Chondrocyte (in vitro differentiated cells): ENCODE measurements at regions not wholly inside any gene's neighbourhood (a gene's known extent, or its start where the extent isn't known, plus 50 kb on each side); places are given as distances from the start of the nearest gene placed in this dataset.

ENCODE experiments used
- DNase-seq: peaks from one replicate; pipeline ENCODE4 v3.0.0; 2021; ENCODE audit warnings: mixed read lengths, low spot score
- H3K27ac Mint-ChIP-seq: one replicate; pipeline ENCODE4 v1.8.0; 2021; ENCODE audit warnings: mild to moderate bottlenecking, moderate library complexity, mixed read lengths; ENCODE audit not compliant: unreplicated experiment
- H3K27me3 Mint-ChIP-seq: 2 replicates; pipeline ENCODE4 v1.8.0; 2021; ENCODE audit warnings: low read depth, mixed read lengths
- H3K36me3 Mint-ChIP-seq: 2 replicates; pipeline ENCODE4 v1.8.0; 2021; ENCODE audit warnings: low read depth, mixed read lengths
- H3K4me1 Mint-ChIP-seq: 2 replicates; pipeline ENCODE4 v1.8.0; 2021; ENCODE audit warnings: low read depth, mild to moderate bottlenecking, mixed read lengths
- H3K4me3 Mint-ChIP-seq: one replicate; pipeline ENCODE4 v1.8.0; 2021; ENCODE audit warnings: mild to moderate bottlenecking, moderate library complexity, mixed read lengths; ENCODE audit not compliant: unreplicated experiment
- H3K9me3 Mint-ChIP-seq: 2 replicates; pipeline ENCODE4 v1.8.0; 2021; ENCODE audit warnings: low read depth, mixed read lengths
- CTCF ChIP-seq: fragments of 200-600 bp; sonication (generic); IDR thresholded peaks from 2 replicates; pipeline ENCODE4 v1.5.0; 2021; ENCODE audit warnings: antibody characterized with exemption, mild to moderate bottlenecking, moderate library complexity

- Mint-ChIP-seq H3K27me3 (peaks cover 6% of the 10 kb centered on the region), H3K36me3 (no peaks in the 10 kb centered on the region), H3K27ac (no peak overlapping the region), H3K4me3 (no peak overlapping the region), H3K4me1 (no peaks in the 10 kb centered on the region), H3K9me3 (peaks cover 5% of the 10 kb centered on the region)
- TF ChIP-seq CTCF: no peak
- DNase-seq: no peak
Observed at GRCh38 chr10:8192301-8192700, 137.8 kb downstream of the GATA3 start.

- no peak for TF ChIP-seq CTCF
- Mint-ChIP-seq H3K27me3 (peaks cover 6% of the 10 kb centered on the region), H3K36me3 (no peaks in the 10 kb centered on the region), H3K4me1 (no peaks in the 10 kb centered on the region), H3K4me3 (no peak overlapping the region), H3K27ac (no peak overlapping the region), H3K9me3 (peaks cover 5% of the 10 kb centered on the region)
- DNase-seq: no peak
Observed at GRCh38 chr10:8193546-8193945, 139.1 kb downstream of the GATA3 start.

- H3K27me3 Mint-ChIP-seq: peaks cover 4% of the 10 kb centered on the region
- no peak for TF ChIP-seq CTCF
- no peaks in the 10 kb centered on the region for H3K36me3 Mint-ChIP-seq
- H3K4me3 Mint-ChIP-seq: no peak overlapping the region
- peaks cover 2% of the 10 kb centered on the region for H3K9me3 Mint-ChIP-seq
- no peaks in the 10 kb centered on the region for H3K4me1 Mint-ChIP-seq
- H3K27ac Mint-ChIP-seq: no peak overlapping the region
- DNase-seq: no peak
Observed at GRCh38 chr10:8194050-8194449, 139.6 kb downstream of the GATA3 start.

- H3K4me3 Mint-ChIP-seq: no peak overlapping the region
- H3K27me3 Mint-ChIP-seq: no peaks in the 10 kb centered on the region
- H3K9me3 Mint-ChIP-seq: no peaks in the 10 kb centered on the region
- no peaks in the 10 kb centered on the region for H3K4me1 Mint-ChIP-seq
- H3K27ac Mint-ChIP-seq: no peak overlapping the region
- DNase-seq: no peak
- no peaks in the 10 kb centered on the region for H3K36me3 Mint-ChIP-seq
- no peak for TF ChIP-seq CTCF
Observed at GRCh38 chr10:8206882-8207281, 152.4 kb downstream of the GATA3 start.

GRCh38 chr10:8211631-8212030 is 157.1 kb downstream of the GATA3 start:
- no peaks in the 10 kb centered on the region for H3K36me3 Mint-ChIP-seq
- H3K4me1 Mint-ChIP-seq: no peaks in the 10 kb centered on the region
- no peak overlapping the region for H3K4me3 Mint-ChIP-seq
- H3K27me3 Mint-ChIP-seq: no peaks in the 10 kb centered on the region
- H3K9me3 Mint-ChIP-seq: peaks cover 9% of the 10 kb centered on the region
- TF ChIP-seq CTCF: no peak
- no peak for DNase-seq
- no peak overlapping the region for H3K27ac Mint-ChIP-seq
